Stimulated activated CD4-positive, alpha-beta T cell treated with anti-CD3 and anti-CD28 coated beads, Interleukin-4, amount 100 ng/mL, for 48 hours (primary cell): ENCODE measurements at regions not wholly inside any gene's neighbourhood (a gene's known extent, or its start where the extent isn't known, plus 50 kb on each side); places are given as distances from the start of the nearest gene placed in this dataset.

Source experiments
- DNase-seq, 2 donors: peaks; one replicate each; pipeline ENCODE4 v3.0.0-alpha.2; 2020; ENCODE audit warnings: low read depth in 2 of 2

DNA sequence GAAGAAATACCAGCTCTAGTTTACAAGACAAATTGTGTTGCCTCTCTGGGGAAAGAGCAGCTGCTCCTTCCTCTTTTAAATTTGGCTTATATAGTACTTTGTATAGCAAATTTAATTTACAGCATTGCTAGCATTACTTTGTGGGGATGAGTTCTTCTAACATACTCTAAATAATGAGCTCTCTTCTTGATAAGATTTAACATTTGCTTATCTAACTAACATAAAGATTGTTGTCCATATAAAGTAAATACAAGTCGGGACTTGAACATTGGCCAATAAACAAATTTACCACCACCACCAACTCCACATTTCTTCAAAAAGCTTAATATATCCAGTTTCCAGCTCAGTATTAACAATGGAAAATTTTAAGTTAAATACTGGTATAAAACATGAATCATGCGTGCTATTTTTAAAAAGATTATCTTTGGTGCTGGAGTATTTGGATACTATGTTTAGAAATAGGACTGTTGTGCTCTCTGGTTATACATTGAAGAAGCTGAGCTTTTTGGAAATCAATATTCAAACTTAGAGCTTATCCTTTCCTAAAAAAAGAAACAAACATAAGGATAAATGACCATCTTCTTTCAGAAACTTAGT lies 1146.9 kb upstream of the GJE1 start:
- no peak for DNase-seq

DNA sequence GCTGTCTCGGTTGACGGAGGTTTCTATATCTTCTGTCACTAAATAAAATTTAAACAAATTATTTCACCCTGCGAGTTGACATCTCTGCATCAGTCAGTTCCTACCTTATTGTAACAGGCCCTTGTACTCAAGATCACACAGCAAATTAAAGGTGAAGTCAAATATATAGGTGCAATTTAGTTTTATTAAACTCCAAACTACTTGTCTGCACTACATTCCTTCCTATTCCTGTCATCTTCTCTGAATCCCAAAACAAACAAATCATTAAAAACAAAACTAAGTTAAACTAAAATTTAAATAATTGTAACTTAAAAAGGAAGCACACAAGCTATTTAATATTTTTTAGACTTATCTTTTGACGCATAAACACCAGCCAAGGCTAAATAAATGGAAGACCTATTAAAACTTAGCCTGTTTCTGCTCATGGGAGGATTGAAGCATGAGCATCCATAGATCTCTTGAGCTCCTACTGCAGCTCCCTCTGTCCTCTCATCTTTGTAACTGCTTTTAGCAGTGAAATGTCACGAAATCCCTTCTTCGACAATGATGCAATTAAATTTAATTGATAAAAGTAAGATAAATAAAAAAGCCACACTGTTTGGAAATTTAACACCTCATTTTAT lies 1152.3 kb upstream of the GJE1 start:
- DNase-seq: no peak

- no peak for DNase-seq
Observed at GRCh38 chr6:140979642-140980091, 1153.1 kb upstream of the GJE1 start.

DNA sequence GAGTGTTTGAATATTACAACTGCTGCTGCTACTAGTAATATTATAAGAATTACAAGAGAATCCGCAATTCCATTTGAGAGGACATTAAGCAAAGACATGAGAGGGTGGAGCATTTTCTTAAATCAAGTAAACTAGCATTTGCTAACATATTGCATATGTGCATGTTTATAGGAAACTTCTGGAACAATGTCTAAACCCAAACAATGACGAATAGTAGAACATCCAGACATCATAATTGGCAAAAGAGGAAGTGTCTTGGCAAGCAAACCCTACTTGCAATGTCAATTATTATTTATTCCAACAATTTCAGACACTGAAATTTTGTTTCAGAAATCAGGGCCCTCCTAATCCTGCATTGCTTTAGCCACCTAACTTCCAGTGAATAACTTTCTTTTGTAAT lies 1155.3 kb upstream of the GJE1 start:
- DNase-seq: no peak

DNA sequence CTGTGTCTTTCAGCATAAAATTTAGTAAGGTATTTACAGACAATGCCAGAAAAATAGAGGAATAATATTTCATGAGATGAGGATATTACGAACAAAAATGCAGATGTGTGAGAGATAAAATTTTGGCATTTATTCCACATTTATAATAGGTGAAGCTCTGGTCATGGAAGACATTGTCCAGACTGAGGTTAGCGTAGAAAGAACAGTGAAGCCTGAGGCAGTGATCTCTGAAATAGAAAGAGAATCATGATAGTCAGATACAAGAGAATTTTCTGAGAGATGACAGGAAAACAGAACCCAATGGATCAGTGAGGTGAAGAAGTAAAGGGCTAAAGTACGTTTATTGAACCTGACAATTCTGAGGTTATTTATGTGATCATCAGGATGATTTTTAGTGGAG lies 1155.9 kb upstream of the GJE1 start:
- DNase-seq: no peak

- DNase-seq: no peak
Observed at GRCh38 chr6:140970485-140970884, 1162.2 kb upstream of the GJE1 start.

DNA sequence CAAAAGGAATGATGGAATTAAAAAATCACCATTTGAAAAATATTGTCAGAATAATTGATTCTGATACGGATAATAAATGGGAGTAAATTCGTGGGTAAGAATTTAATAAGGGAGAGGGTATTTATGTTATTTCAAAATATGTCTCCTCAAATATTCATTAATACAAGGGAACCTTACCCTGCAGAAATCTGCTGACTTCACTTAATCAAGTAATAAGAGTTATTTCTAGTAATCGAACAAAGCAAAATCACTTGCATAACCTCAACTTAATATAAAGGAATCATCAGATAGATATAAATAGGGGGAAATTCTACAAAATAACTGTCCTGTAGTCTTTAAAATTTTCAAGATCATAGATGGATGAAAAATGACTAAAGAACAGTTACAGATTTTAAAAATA lies 1164.7 kb upstream of the GJE1 start:
- DNase-seq: no peak

- no peak for DNase-seq
Observed at GRCh38 chr6:140966676-140967075, 1166.0 kb upstream of the GJE1 start.

DNA sequence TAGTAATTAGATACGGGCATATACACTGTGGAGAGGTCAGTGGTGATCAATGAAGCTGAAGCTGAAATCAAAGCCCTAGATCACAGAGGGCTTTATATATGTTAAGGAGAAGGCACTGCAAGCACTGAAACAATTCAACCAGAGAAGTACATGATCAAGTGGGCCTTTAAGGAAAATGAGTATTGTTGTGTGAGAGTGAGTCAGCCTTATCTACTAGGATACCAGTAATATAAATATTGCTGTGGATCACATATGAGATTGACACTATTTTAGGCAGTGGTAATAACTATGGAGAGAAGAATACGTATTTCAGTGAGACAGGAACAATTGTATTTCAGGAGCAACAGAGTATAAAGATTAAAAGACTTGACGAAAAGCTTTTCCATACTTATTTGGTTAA lies 1172.2 kb upstream of the GJE1 start:
- DNase-seq: no peak

- DNase-seq: no peak
Observed at GRCh38 chr6:140957386-140957785, 1175.3 kb upstream of the GJE1 start.

GRCh38 chr6:140956571-140957369 lies 1176.0 kb upstream of the GJE1 start:
- DNase-seq: no peak

DNA sequence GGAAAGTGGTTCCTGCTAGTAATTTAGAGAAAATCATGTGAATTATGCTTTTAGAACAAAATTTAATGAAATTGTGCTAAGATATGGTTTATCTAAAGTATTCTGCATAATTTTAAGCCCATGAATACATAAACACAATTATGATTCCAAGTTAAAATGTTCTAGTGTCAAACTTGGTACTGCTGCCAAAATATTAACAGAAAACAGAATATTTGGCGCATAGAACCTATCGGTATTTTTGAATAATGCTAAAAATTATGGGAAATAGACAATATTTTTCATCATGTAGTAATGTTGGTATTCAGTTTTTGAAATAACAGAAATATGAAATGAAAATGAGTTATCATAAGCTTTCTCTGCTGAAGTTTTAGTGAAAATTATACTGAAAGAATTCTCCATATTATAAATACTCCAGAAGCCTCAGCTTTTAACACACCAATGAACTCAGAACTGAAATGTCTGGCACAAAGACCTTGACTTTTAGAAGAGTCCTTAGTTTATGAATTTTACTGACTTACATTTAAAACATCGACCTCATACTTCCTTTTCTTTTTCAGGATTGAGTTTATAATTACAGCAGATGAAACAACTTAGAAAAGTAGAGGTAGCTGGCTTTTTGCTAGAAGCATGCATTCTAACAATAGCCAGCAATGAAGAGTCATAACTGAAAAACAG lies 1192.3 kb upstream of the GJE1 start:
- no peak for DNase-seq

GRCh38 chr6:140932909-140933308 lies 1199.8 kb upstream of the GJE1 start:
- DNase-seq: no peak

DNA sequence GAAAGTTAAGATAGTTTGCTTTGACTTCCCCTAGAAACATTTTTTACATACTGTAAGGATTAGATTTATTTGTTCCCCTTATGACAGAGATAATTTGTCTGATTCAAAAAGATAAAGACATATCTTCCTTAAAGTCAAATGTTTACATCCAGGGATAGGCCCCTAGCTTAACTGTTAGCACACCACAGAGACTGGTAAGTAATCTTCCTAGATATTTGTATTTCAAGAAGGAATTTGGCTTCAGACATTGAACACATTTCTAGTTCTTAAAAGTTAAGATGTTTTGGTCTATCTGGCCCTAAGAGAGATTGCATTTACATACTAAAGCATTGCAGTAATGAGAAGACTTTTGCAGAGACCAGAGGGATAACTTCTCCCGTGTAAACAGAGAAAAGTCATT lies 1201.1 kb upstream of the GJE1 start:
- no peak for DNase-seq

- DNase-seq: no peak
Observed at GRCh38 chr6:140929121-140929520, 1203.6 kb upstream of the GJE1 start.

DNA sequence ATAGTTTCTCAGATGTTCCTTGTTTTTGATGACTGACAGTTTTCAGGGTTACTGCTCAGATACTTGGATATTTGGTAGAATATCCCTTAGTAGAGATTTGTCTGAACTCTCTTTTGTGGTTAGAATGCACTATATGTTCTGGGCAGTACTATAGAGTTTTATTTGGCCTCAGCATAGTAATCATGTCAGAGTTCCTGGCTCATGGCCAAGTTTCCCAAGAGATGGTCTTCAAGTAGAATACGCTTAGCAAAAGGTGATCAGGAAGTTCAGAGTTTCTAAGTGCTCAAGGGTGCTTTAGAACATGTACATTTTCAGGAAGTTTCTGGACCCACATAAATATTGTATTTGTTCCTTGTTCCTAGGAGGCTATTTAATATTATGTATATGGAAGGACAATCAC lies 1209.7 kb upstream of the GJE1 start:
- no peak for DNase-seq

GRCh38 chr6:140921366-140922226 lies 1211.1 kb upstream of the GJE1 start:
- DNase-seq: no peak

DNA sequence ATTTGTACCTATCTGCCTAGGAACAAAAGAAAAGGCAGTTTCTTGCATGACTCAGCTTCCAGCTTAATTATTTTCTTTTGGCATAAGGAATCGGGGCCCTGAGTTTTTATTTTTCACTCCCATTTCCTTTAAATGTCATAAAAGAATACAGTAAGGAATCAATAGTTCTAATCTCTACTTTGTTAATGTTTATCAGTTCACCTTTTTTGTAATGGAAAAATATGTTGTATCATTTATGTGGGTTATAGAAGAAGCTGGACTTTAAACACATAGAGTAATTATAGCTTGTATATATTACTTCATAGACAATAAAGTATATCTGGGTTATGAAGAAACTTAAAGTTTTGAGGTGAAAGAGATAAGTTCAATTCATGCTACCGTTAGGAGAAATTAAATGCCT lies 1214.8 kb upstream of the GJE1 start:
- no peak for DNase-seq

GRCh38 chr6:140915551-140915950 lies 1217.2 kb upstream of the GJE1 start:
- no peak for DNase-seq

DNA sequence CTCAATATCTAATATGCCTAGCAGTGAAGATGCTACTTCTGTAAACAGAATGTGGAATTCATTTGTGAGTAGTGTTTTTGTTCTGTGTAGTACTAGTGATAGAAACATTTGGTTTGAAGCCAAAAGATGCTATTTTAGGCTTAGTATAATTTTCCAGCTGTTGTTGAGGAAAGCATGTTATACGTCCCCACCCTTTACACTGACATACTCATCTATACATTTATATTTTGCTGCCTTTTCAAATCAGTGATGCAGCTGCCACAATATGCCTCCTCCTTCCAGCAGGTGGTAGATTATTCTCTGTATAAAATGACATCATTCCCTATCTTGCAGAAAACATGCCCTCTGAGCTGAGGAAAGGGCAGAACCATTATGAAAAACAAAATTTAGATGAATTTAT lies 1217.6 kb upstream of the GJE1 start:
- no peak for DNase-seq

- no peak for DNase-seq
Observed at GRCh38 chr6:140912686-140913085, 1220.0 kb upstream of the GJE1 start.

- DNase-seq: no peak
Observed at GRCh38 chr6:140909625-140910024, 1223.1 kb upstream of the GJE1 start.
